ENCODE measurements at regions not wholly inside any gene's neighbourhood (a gene's known extent, or its start where the extent isn't known, plus 50 kb on each side); places are given as distances from the start of the nearest gene placed in this dataset.

GRCh38 chr10:123294109-123294508 is 139.9 kb downstream of the BUB3 start:
- TF ChIP-seq, protein P1, sequence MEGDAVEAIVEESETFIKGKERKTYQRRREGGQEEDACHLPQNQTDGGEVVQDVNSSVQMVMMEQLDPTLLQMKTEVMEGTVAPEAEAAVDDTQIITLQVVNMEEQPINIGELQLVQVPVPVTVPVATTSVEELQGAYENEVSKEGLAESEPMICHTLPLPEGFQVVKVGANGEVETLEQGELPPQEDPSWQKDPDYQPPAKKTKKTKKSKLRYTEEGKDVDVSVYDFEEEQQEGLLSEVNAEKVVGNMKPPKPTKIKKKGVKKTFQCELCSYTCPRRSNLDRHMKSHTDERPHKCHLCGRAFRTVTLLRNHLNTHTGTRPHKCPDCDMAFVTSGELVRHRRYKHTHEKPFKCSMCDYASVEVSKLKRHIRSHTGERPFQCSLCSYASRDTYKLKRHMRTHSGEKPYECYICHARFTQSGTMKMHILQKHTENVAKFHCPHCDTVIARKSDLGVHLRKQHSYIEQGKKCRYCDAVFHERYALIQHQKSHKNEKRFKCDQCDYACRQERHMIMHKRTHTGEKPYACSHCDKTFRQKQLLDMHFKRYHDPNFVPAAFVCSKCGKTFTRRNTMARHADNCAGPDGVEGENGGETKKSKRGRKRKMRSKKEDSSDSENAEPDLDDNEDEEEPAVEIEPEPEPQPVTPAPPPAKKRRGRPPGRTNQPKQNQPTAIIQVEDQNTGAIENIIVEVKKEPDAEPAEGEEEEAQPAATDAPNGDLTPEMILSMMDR (IDR thresholded peaks at IDR 0.05): no peak
- TF ChIP-seq POLR2A (IDR thresholded peaks at IDR 0.05) (no peak), POLR2AphosphoS5 (IDR thresholded peaks at IDR 0.05) (no peak), EP300 (IDR thresholded peaks at IDR 0.05) (no peak)

All from sigmoid colon (tissue), 4 donors.